HEK293 (cell line): ENCODE measurements at regions not wholly inside any gene's neighbourhood (a gene's known extent, or its start where the extent isn't known, plus 50 kb on each side); places are given as distances from the start of the nearest gene placed in this dataset.

Source experiments
- CTCF ChIA-PET: fragments of 350-600 bp; formaldehyde crosslinking; extraction: SDS; loops from one replicate; lab custom pipeline; 2021; ENCODE audit warnings: antibody characterized with exemption; lab: Yijun Ruan, JAX
- POLR2A ChIA-PET: fragments of 300-600 bp; formaldehyde crosslinking; extraction: SDS; loops from one replicate; lab custom pipeline; 2020; ENCODE audit warnings: antibody characterized with exemption, inconsistent platforms; lab: Yijun Ruan, JAX
- H3K27ac ChIP-seq: fragments of 200-500 bp; sonication (Bioruptor generic); 2 replicates; pipeline ENCODE4 v1.5.1; 2014; ENCODE audit warnings: low read depth, low read length, control low read depth, inconsistent platforms; ENCODE audit errors: extremely low read depth
- H3K36me3 ChIP-seq, 2 experiments: fragments of 200-500 bp in 1 of 2; sonication (Bioruptor generic) in 1 of 2; 1 replicate in 1 of 2; 2 replicates in 1 of 2; pipeline ENCODE4 v1.5.1; 2014 to 2017; ENCODE audit warnings: inconsistent platforms in 2 of 2, low read length in 2 of 2; ENCODE audit not compliant: control insufficient read depth in 2 of 2, insufficient read depth in 1 of 2
- H3K4me1 ChIP-seq: fragments of 200-500 bp; sonication (Bioruptor generic); 2 replicates; pipeline ENCODE4 v1.5.1; 2014; ENCODE audit warnings: mild to moderate bottlenecking, low read length, inconsistent platforms; ENCODE audit not compliant: control insufficient read depth, insufficient read depth
- H3K4me3 ChIP-seq: 2 replicates; pipeline ENCODE4 v1.5.1; 2011; ENCODE audit warnings: low read depth, mild to moderate bottlenecking, control low read depth, low read length, moderate library complexity
- H3K9me3 ChIP-seq: fragments of 200-500 bp; sonication (Bioruptor generic); 2 replicates; pipeline ENCODE4 v1.5.1; 2014; ENCODE audit warnings: low read depth, low read length, inconsistent platforms; ENCODE audit not compliant: control insufficient read depth, insufficient read depth
- ATF2 ChIP-seq: fragments of 450-650 bp; formaldehyde crosslinking; IDR thresholded peaks from 2 replicates; pipeline ENCODE4 v1.5.1; 2016; ENCODE audit warnings: missing biosample characterization, missing genetic modification characterization, low read depth
- FEZF1 ChIP-seq: fragments of 450-650 bp; formaldehyde crosslinking; IDR thresholded peaks from 2 replicates; pipeline ENCODE4 v1.5.1; 2016; ENCODE audit warnings: missing biosample characterization, missing genetic modification characterization
- GLIS1 ChIP-seq: fragments of 450-650 bp; formaldehyde crosslinking; IDR thresholded peaks from 2 replicates; pipeline ENCODE4 v1.5.1; 2016; ENCODE audit warnings: missing biosample characterization, missing genetic modification characterization
- KLF9 ChIP-seq: fragments of 450-650 bp; formaldehyde crosslinking; IDR thresholded peaks from 2 replicates; pipeline ENCODE4 v1.5.1; 2016; ENCODE audit warnings: missing biosample characterization, missing genetic modification characterization, low read depth
- PATZ1 ChIP-seq: fragments of 450-650 bp; formaldehyde crosslinking; IDR thresholded peaks from 2 replicates; pipeline ENCODE4 v1.5.1; 2016; ENCODE audit warnings: missing biosample characterization, missing genetic modification characterization
- PRDM4 ChIP-seq: fragments of 450-650 bp; formaldehyde crosslinking; IDR thresholded peaks from 2 replicates; pipeline ENCODE4 v1.5.1; 2017; ENCODE audit warnings: missing biosample characterization, missing genetic modification characterization
- PRDM6 ChIP-seq: fragments of 450-650 bp; formaldehyde crosslinking; IDR thresholded peaks from 2 replicates; pipeline ENCODE4 v1.5.1; 2017; ENCODE audit warnings: missing biosample characterization, missing genetic modification characterization
- REPIN1 ChIP-seq: fragments of 450-650 bp; formaldehyde crosslinking; IDR thresholded peaks from 2 replicates; pipeline ENCODE4 v1.5.1; 2017; ENCODE audit warnings: missing biosample characterization, missing genetic modification characterization, low read depth
- TSHZ1 ChIP-seq: fragments of 450-650 bp; formaldehyde crosslinking; IDR thresholded peaks from 2 replicates; pipeline ENCODE4 v1.5.1; 2016; ENCODE audit warnings: missing biosample characterization, missing genetic modification characterization, borderline replicate concordance
- ZBTB20 ChIP-seq: fragments of 450-650 bp; formaldehyde crosslinking; IDR thresholded peaks from 2 replicates; pipeline ENCODE4 v1.5.1; 2016; ENCODE audit warnings: missing biosample characterization, missing genetic modification characterization
- ZBTB26 ChIP-seq: fragments of 450-650 bp; formaldehyde crosslinking; optimal IDR thresholded peaks from 2 replicates; pipeline ENCODE3; 2016; ENCODE audit warnings: missing biosample characterization, mild to moderate bottlenecking, missing genetic modification characterization
- ZNF24 ChIP-seq: fragments of 450-650 bp; formaldehyde crosslinking; IDR thresholded peaks from 2 replicates; pipeline ENCODE4 v1.5.1; 2016; ENCODE audit warnings: missing biosample characterization, missing genetic modification characterization
- ZNF391 ChIP-seq: fragments of 450-650 bp; formaldehyde crosslinking; IDR thresholded peaks from 2 replicates; pipeline ENCODE4 v1.5.1; 2016; ENCODE audit warnings: low read depth, missing biosample characterization, missing genetic modification characterization, borderline replicate concordance
- ZNF501 ChIP-seq: fragments of 450-650 bp; formaldehyde crosslinking; IDR thresholded peaks from 2 replicates; pipeline ENCODE4 v1.5.1; 2016; ENCODE audit warnings: missing biosample characterization, missing genetic modification characterization
- ZNF654 ChIP-seq: fragments of 450-650 bp; formaldehyde crosslinking; IDR thresholded peaks from 2 replicates; pipeline ENCODE4 v1.5.1; 2016; ENCODE audit warnings: low read depth, missing biosample characterization, missing genetic modification characterization
- ZSCAN16 ChIP-seq: fragments of 450-650 bp; formaldehyde crosslinking; IDR thresholded peaks from 2 replicates; pipeline ENCODE4 v1.5.1; 2016; ENCODE audit warnings: missing biosample characterization, missing genetic modification characterization
- ZSCAN23 ChIP-seq: fragments of 450-650 bp; formaldehyde crosslinking; IDR thresholded peaks from 2 replicates; pipeline ENCODE4 v1.5.1; 2016; ENCODE audit warnings: missing biosample characterization, missing genetic modification characterization

GRCh38 chr19:30663611-30664174 lies 291.5 kb downstream of the ZNF536 start:
- Histone ChIP-seq H3K4me3 (no peak overlapping the region), H3K4me1 (peaks cover 39% of the 10 kb centered on the region), H3K36me3 (no peaks in the 10 kb centered on the region; a peak in 1 of 3 replicates), H3K9me3 (no peaks in the 10 kb centered on the region; the same call in 1 of the 2 replicates), H3K27ac (no peak overlapping the region)
- TF ChIP-seq ZNF654 (no peak), ZBTB20 (tag by site-specific recombination) (no peak), PRDM6 (0 out of 2 replicates have a peak, but pooled peaks have one; percentile 14), FEZF1 (peak; percentile 13; the same call in 1 of the 2 replicates), KLF9 (tag by site-specific recombination) (no peak)
- CTCF ChIA-PET, result interaction anchor here (0.5 to 1.0 kb wide), 7 partner anchors 8 to 489 kb away, joined by 3 to 6 read pairs (median 3); no protein-coding TSS in a partner anchor
- POLR2A ChIA-PET, result interaction anchor here (0.7 to 1.3 kb wide), 2 partner anchors 19 to 436 kb away, joined by 5 to 6 read pairs; no protein-coding TSS in a partner anchor

- Histone ChIP-seq H3K27ac (no peak overlapping the region), H3K4me1 (peaks cover 34% of the 10 kb centered on the region), H3K4me3 (peak overlapping the region; percentile 22), H3K9me3 (no peaks in the 10 kb centered on the region; the same call in 1 of the 2 replicates), H3K36me3 (no peaks in the 10 kb centered on the region; a peak in 1 of 3 replicates)
- ChIA-PET CTCF (interaction anchor here (0.5 to 1.6 kb wide), 10 partner anchors 12 to 1625 kb away, joined by 3 to 16 read pairs (median 4); partner anchors contain the start of gene C19orf12), POLR2A (interaction anchor here (0.6 to 1.3 kb wide), 7 partner anchors 12 to 1683 kb away, joined by 3 to 5 read pairs (median 3); partner anchors contain the start of gene ZNF507)
- TF ChIP-seq ZNF391 (tag by site-specific recombination) (peak; percentile 82), ZNF501 (tag by site-specific recombination) (peak; percentile 86), TSHZ1 (tag by site-specific recombination) (peak; percentile 85), PRDM4 (tag by site-specific recombination) (peak; percentile 62), ZSCAN16 (tag by site-specific recombination) (no peak), ZSCAN23 (peak; percentile 31; the same call in 1 of the 2 replicates), PATZ1 (peak; percentile 63), GLIS1 (tag by site-specific recombination) (peak; percentile 87), ATF2 (tag by site-specific recombination) (no peak), REPIN1 (tag by site-specific recombination) (no peak), PRDM6 (peak; percentile 94), ZNF24 (peak; percentile 92), ZBTB26 (tag by site-specific recombination) (peak; percentile 19)
Measured at GRCh38 chr19:30662211-30662861, 290.2 kb downstream of the ZNF536 start.
